Naive B cell (primary cell): ENCODE measurements at regions not wholly inside any gene's neighbourhood (a gene's known extent, or its start where the extent isn't known, plus 50 kb on each side); places are given as distances from the start of the nearest gene placed in this dataset.

Experiments
- ATAC-seq, 2 donors: fragments of 150-1000 bp; cut with Tn5 transposase; 2 replicates each; pipeline ENCODE4 v1.10.0; 2021; ENCODE audit warnings: low read depth in 2 of 2, mild to moderate bottlenecking in 2 of 2, moderate library complexity in 2 of 2
- DNase-seq: peaks from one replicate; pipeline ENCODE4 v3.0.0; 2022
- H3K27ac Mint-ChIP-seq, 6 donors: one replicate each; pipeline ENCODE4 v1.8.0; 2020 to 2022; ENCODE audit warnings: mild to moderate bottlenecking in 6 of 6, mixed read lengths in 6 of 6, moderate library complexity in 5 of 6, inconsistent platforms in 2 of 6
- H3K27me3 Mint-ChIP-seq, 3 donors: one replicate each; pipeline ENCODE4 v1.8.0; 2021 to 2022; ENCODE audit warnings: mixed read lengths in 3 of 3, mild to moderate bottlenecking in 1 of 3
- H3K36me3 Mint-ChIP-seq, 2 donors: one replicate each; pipeline ENCODE4 v1.8.0; 2020 to 2022; ENCODE audit warnings: mixed read lengths in 2 of 2, inconsistent platforms in 1 of 2, mild to moderate bottlenecking in 1 of 2
- H3K4me1 Mint-ChIP-seq, 3 donors: one replicate each; pipeline ENCODE4 v1.8.0; 2020 to 2022; ENCODE audit warnings: mixed read lengths in 3 of 3, inconsistent platforms in 1 of 3, mild to moderate bottlenecking in 1 of 3, moderate library complexity in 1 of 3
- H3K4me3 Mint-ChIP-seq, 8 donors: one replicate each; pipeline ENCODE4 v1.8.0; 2020 to 2022; ENCODE audit warnings: mild to moderate bottlenecking in 8 of 8, mixed read lengths in 8 of 8, moderate library complexity in 8 of 8, inconsistent platforms in 2 of 8
- H3K9me3 Mint-ChIP-seq, 7 donors: one replicate each; pipeline ENCODE4 v1.8.0; 2020 to 2022; ENCODE audit warnings: mixed read lengths in 7 of 7, mild to moderate bottlenecking in 5 of 7, inconsistent platforms in 2 of 7, moderate library complexity in 1 of 7

DNA sequence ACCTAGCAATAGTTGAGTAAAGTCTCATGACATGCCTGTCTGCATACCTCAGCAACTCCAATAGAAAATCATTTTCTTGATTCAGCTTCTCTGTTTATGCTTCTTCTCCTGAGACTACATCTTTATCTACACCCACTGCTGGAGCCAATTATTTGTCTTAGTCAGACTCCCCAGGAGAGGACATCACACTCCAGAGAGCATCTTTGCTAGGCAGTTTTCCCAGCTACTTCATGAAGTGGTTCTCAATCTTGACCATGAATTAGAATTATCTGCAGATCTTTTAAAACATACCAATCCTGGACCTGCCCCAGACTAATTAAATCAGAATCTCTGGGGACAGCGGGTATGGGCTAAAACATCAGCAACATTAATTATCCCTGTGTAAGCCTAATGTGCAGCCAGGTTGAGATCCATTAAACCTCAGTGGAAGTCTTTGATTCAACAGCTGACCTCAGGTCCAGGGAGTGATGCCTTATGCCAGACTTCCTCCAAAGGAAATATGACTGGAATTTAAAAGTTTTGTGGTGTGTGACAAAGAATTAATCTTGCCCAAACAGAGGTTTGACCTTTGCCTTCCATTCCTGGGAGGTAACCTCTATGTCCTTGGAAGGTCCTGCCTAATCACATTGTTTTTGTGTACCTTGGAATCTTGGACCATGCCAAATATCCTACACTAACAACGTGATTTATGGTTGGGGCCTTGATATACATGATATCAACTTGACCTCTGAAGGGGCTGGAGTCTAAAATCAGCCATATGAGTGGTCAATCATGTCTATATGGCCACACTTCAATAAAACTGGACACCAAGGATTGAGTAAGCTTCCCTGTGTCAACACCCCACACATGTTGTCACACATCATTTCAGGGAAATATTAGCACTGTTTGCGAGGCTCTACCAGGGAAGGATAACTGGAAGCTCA, 99.3 kb upstream of the DNAJC10 start:
- Mint-ChIP-seq H3K4me1 (no peaks in the 10 kb centered on the region), H3K36me3 (no peaks in the 10 kb centered on the region), H3K9me3 (no peaks in the 10 kb centered on the region), H3K4me3 (no peak overlapping the region), H3K27me3 (no peaks in the 10 kb centered on the region), H3K27ac (no peak overlapping the region)
- ATAC-seq (no peak), DNase-seq (no peak)

- Mint-ChIP-seq H3K27ac (no peak overlapping the region), H3K27me3 (peaks cover 0 to 12% (median 0%) of the 10 kb centered on the region in 3 donors), H3K36me3 (no peaks in the 10 kb centered on the region), H3K4me1 (no peaks in the 10 kb centered on the region), H3K4me3 (no peak overlapping the region), H3K9me3 (no peaks in the 10 kb centered on the region)
- DNase-seq = no peak
- no peak for ATAC-seq
Measured at GRCh38 chr2:182618672-182619079, 97.4 kb upstream of the DNAJC10 start.

- Mint-ChIP-seq H3K9me3 (no peaks in the 10 kb centered on the region), H3K4me3 (no peak overlapping the region), H3K27ac (no peak overlapping the region), H3K27me3 (peaks cover 0 to 12% (median 0%) of the 10 kb centered on the region in 3 donors), H3K36me3 (no peaks in the 10 kb centered on the region), H3K4me1 (no peaks in the 10 kb centered on the region)
- DNase-seq (no peak), ATAC-seq (no peak)
Measured at GRCh38 chr2:182619276-182619675, 96.8 kb upstream of the DNAJC10 start.

GRCh38 chr2:182621191-182621590, 94.9 kb upstream of the DNAJC10 start:
- no peak overlapping the region for H3K27ac Mint-ChIP-seq
- no peaks in the 10 kb centered on the region for H3K36me3 Mint-ChIP-seq
- H3K4me1 Mint-ChIP-seq = no peaks in the 10 kb centered on the region
- ATAC-seq (no peak), DNase-seq (no peak)
- H3K9me3 Mint-ChIP-seq = no peaks in the 10 kb centered on the region
- H3K4me3 Mint-ChIP-seq = no peak overlapping the region
- peaks cover 0 to 12% (median 5%) of the 10 kb centered on the region in 3 donors for H3K27me3 Mint-ChIP-seq

- H3K27me3 Mint-ChIP-seq = peaks cover 0 to 12% (median 5%) of the 10 kb centered on the region in 3 donors
- no peaks in the 10 kb centered on the region for H3K4me1 Mint-ChIP-seq
- no peak overlapping the region for H3K27ac Mint-ChIP-seq
- DNase-seq (no peak), ATAC-seq (no peak)
- no peaks in the 10 kb centered on the region for H3K9me3 Mint-ChIP-seq
- H3K36me3 Mint-ChIP-seq = no peaks in the 10 kb centered on the region
- H3K4me3 Mint-ChIP-seq = no peak overlapping the region
Measured at GRCh38 chr2:182621810-182622209, 94.2 kb upstream of the DNAJC10 start.

DNA sequence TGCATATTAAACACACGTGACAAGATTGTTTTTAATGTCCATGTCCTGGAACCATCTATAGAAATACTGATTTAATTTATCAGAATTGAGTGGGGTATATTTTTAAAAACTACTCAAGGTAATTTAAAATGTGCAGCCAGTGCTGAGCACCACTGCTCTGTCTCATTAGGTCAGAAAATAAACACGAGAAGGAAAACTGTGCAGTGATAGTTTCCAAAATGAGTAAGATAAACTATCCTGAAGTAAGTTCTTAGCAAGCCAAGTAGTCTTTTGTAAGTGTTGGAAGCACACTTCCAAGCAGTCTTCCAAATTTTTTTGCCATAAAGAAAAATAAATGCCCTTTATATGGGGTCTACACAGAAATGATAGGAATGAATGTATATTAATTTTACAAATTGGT, 93.8 kb upstream of the DNAJC10 start:
- no peak for ATAC-seq
- Mint-ChIP-seq H3K36me3 (no peaks in the 10 kb centered on the region), H3K4me3 (no peak overlapping the region), H3K27me3 (peaks cover 0 to 12% (median 5%) of the 10 kb centered on the region in 3 donors), H3K4me1 (no peaks in the 10 kb centered on the region), H3K9me3 (no peaks in the 10 kb centered on the region), H3K27ac (no peak overlapping the region)
- no peak for DNase-seq

GRCh38 chr2:182625814-182626213, 90.2 kb upstream of the DNAJC10 start:
- Mint-ChIP-seq H3K36me3 (no peaks in the 10 kb centered on the region), H3K4me1 (no peaks in the 10 kb centered on the region), H3K9me3 (no peaks in the 10 kb centered on the region), H3K4me3 (no peak overlapping the region), H3K27me3 (peaks cover 0 to 12% (median 8%) of the 10 kb centered on the region in 3 donors), H3K27ac (no peak overlapping the region)
- no peak for ATAC-seq
- DNase-seq = no peak

DNA sequence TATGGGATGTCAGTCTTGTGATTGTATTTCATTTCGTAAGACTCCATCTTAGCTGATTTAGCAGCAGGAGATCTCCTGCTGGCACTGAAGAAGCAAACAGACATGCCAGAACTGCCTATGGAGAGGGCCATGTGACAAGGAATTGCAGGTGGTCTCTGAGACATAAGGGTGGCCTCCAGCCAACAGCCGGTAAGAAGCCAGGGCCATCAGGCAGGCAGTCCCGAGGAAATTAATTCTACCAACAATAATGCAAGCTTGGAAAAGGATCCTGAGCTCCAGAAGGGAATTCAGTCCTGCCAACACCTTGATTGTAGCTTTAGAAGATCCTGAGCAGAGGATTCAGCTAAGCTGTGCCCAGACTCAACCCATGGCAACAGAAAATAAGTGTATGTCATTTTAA, 87.1 kb upstream of the DNAJC10 start:
- Mint-ChIP-seq H3K36me3 (no peaks in the 10 kb centered on the region), H3K4me3 (no peak overlapping the region), H3K27me3 (peaks cover 15 to 19% (median 15%) of the 10 kb centered on the region in 3 donors), H3K4me1 (no peaks in the 10 kb centered on the region), H3K27ac (no peak overlapping the region), H3K9me3 (no peaks in the 10 kb centered on the region)
- DNase-seq (no peak), ATAC-seq (no peak)

- ATAC-seq (no peak), DNase-seq (no peak)
- no peak overlapping the region for H3K27ac Mint-ChIP-seq
- H3K4me3 Mint-ChIP-seq = no peak overlapping the region
- H3K9me3 Mint-ChIP-seq = no peaks in the 10 kb centered on the region
- peaks cover 15 to 19% (median 15%) of the 10 kb centered on the region in 3 donors for H3K27me3 Mint-ChIP-seq
- H3K4me1 Mint-ChIP-seq = no peaks in the 10 kb centered on the region
- H3K36me3 Mint-ChIP-seq = no peaks in the 10 kb centered on the region
Measured at GRCh38 chr2:182630207-182630606, 85.8 kb upstream of the DNAJC10 start.

- H3K4me3 Mint-ChIP-seq = no peak overlapping the region
- DNase-seq = no peak
- H3K4me1 Mint-ChIP-seq = no peaks in the 10 kb centered on the region
- peaks cover 14 to 15% (median 15%) of the 10 kb centered on the region in 3 donors for H3K27me3 Mint-ChIP-seq
- H3K36me3 Mint-ChIP-seq = no peaks in the 10 kb centered on the region
- no peaks in the 10 kb centered on the region for H3K9me3 Mint-ChIP-seq
- no peak for ATAC-seq
- H3K27ac Mint-ChIP-seq = no peak overlapping the region
Measured at GRCh38 chr2:182631299-182631698, 84.8 kb upstream of the DNAJC10 start.

GRCh38 chr2:182634386-182634785, 81.7 kb upstream of the DNAJC10 start:
- Mint-ChIP-seq H3K4me1 (no peaks in the 10 kb centered on the region), H3K27me3 (peaks cover 15 to 30% (median 15%) of the 10 kb centered on the region in 3 donors), H3K9me3 (no peaks in the 10 kb centered on the region), H3K4me3 (no peak overlapping the region), H3K27ac (no peak overlapping the region), H3K36me3 (no peaks in the 10 kb centered on the region)
- no peak for ATAC-seq
- no peak for DNase-seq

DNA sequence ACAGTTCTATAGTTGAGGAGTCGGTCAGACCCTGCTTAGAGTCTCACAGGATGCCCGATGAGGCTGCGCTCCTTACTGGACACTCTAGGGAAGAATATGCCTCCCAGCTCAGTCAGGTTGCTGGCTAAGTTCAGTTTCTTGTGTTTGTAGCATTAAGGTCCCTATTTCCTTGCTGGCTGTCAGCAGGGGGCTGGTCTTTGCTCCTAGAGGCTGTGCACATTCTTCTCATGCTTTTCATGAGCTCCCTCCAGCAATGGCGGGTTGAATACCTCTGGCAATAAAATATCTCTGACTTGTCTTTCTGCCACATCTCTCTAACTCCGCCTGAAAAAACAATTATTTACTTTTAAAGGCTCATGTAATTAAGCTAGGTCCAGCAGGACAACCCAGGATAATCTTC, 79.4 kb upstream of the DNAJC10 start:
- ATAC-seq (no peak), DNase-seq (no peak)
- Mint-ChIP-seq H3K36me3 (no peaks in the 10 kb centered on the region), H3K27me3 (peaks cover 11 to 30% (median 15%) of the 10 kb centered on the region in 3 donors), H3K4me1 (no peaks in the 10 kb centered on the region), H3K27ac (no peak overlapping the region), H3K9me3 (no peaks in the 10 kb centered on the region), H3K4me3 (no peak overlapping the region)

DNA sequence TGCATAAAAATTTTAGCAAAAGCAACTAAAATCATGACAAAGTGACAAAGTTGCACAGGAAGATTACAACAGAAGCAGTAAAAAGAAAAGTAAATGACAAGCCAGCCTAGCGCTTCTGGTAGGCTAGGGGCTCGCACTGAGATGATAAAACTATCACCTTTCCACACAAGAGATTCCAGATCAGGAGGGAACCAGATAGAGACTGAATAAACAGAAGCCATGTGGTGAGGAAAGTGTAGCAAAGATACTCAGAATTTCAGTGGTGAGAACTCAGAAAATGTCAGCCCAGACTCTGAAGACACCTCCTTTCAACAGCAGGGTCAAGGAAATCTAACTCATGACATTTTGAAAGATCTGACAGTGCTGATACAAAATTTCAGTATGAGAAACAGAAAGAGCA, 77.4 kb upstream of the DNAJC10 start:
- Mint-ChIP-seq H3K9me3 (no peaks in the 10 kb centered on the region), H3K4me1 (no peaks in the 10 kb centered on the region), H3K27me3 (peaks cover 0 to 22% (median under 1%) of the 10 kb centered on the region in 3 donors), H3K4me3 (no peak overlapping the region), H3K27ac (peak overlapping the region in 1 of 6 donors; percentile 5), H3K36me3 (no peaks in the 10 kb centered on the region)
- no peak for DNase-seq
- ATAC-seq = no peak

- DNase-seq (no peak), ATAC-seq (no peak)
- Mint-ChIP-seq H3K9me3 (no peaks in the 10 kb centered on the region), H3K4me3 (no peak overlapping the region), H3K27me3 (peaks cover 0 to 19% (median 0%) of the 10 kb centered on the region in 3 donors), H3K4me1 (no peaks in the 10 kb centered on the region), H3K36me3 (no peaks in the 10 kb centered on the region), H3K27ac (no peak overlapping the region)
Measured at GRCh38 chr2:182639971-182640370, 76.1 kb upstream of the DNAJC10 start.
